SK-N-MC (cell line): ENCODE measurements at regions not wholly inside any gene's neighbourhood (a gene's known extent, or its start where the extent isn't known, plus 50 kb on each side); places are given as distances from the start of the nearest gene placed in this dataset.

Source experiments
- DNase-seq: peaks from one replicate; pipeline ENCODE4 v3.0.0-alpha.2; 2011; ENCODE audit warnings: low read depth, low spot score
- H3K27ac ChIP-seq: fragments of 200-600 bp; sonication (generic); 2 replicates; pipeline ENCODE4 v1.5.1; 2016; ENCODE audit warnings: mixed run types
- H3K36me3 ChIP-seq: fragments of 200-600 bp; sonication (generic); 2 replicates; pipeline ENCODE4 v1.6.1; 2017; ENCODE audit warnings: antibody characterized with exemption, low read length, mixed read lengths; ENCODE audit not compliant: insufficient read depth
- H3K4me3 ChIP-seq: fragments of 200-600 bp; sonication (generic); 2 replicates; pipeline ENCODE4 v1.5.1; 2016
- H3K9ac ChIP-seq: fragments of 200-600 bp; sonication (generic); 2 replicates; pipeline ENCODE4 v1.8.0; 2017; ENCODE audit warnings: mixed run types, mixed read lengths; ENCODE audit not compliant: insufficient read length
- H3K9me3 ChIP-seq: fragments of 200-600 bp; sonication (generic); 2 replicates; pipeline ENCODE4 v1.6.1; 2017; ENCODE audit warnings: low read depth, mild to moderate bottlenecking, antibody characterized with exemption, low read length, moderate library complexity, mixed read lengths
- EZH2 ChIP-seq: fragments of 200-600 bp; sonication (generic); IDR thresholded peaks from one replicate; pipeline ENCODE4 v1.6.1; 2017; ENCODE audit warnings: antibody characterized with exemption
- FOXP2 ChIP-seq: optimal IDR thresholded peaks from 2 replicates; pipeline ENCODE3; 2011; ENCODE audit warnings: mild to moderate bottlenecking, moderate library complexity; ENCODE audit not compliant: insufficient read depth; ENCODE audit errors: extremely low read length, control extremely low read depth
- POLR2AphosphoS5 ChIP-seq: IDR thresholded peaks from 2 replicates; pipeline ENCODE4 v1.6.1; 2012; ENCODE audit warnings: mild to moderate bottlenecking, low read depth, low read length, borderline replicate concordance

DNA sequence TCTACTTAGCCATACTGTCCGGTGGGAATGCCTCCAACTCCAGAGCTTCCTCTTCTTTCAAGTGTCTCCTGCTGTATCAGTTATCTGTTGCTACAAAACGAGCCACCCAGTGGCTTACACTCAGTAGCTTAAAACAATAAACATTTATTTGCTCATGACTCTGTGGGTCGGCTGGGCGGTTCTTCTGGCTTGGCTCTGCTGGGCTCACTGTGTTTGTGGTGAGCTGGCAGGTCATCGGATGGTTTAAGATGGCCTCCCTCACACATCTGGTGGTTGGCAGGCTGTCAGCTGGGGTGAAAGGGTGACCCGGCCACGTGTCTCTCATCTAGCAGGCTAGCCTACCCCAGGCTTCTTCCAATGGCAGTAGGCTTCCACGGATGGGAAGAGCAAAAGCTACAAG, 122.4 kb upstream of the SLC1A4 start:
- Histone ChIP-seq H3K4me3 (no peak overlapping the region), H3K9me3 (no peaks in the 10 kb centered on the region), H3K27ac (no peak overlapping the region), H3K36me3 (no peaks in the 10 kb centered on the region), H3K9ac (no peak overlapping the region)
- TF ChIP-seq EZH2 (no peak), FOXP2 (no peak), POLR2AphosphoS5 (no peak)
- no peak for DNase-seq

DNA sequence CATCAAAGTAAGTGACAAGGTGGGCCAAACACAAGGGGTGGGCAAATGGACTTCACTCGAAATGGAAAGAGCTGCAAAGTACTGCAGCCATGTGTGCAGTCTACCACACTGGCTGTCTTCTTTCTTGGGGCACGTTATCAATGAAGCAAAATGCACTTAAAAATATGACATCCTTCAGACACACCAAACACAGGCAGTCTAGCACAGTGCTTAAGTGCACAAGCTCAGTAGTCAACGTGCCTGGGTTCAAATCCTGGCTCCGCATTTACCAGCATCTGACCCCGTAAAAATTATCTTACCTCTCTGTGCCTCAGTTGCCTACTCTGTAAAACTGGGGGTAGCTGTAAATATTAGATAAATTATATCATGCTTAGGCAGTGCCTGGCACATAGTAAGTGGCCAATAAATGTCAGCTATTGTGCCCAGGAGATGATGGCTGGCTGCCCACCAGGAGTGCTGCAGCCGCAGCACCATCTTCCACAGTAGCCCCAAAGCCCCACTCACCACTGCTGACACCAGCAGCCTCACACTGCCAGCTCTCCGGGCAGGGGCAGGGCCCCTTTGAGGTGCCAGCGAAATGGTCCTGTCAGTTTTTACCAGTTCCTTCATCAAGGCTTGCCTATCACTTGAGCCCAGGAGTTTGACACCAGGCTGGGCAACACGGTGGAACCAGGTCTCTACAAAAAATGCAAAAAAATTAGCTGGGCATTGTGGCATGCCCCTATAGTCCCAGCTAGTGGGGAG, 121.8 kb upstream of the SLC1A4 start:
- Histone ChIP-seq H3K9ac (no peak overlapping the region), H3K4me3 (no peak overlapping the region), H3K36me3 (no peaks in the 10 kb centered on the region), H3K9me3 (no peaks in the 10 kb centered on the region), H3K27ac (no peak overlapping the region)
- no peak for DNase-seq
- TF ChIP-seq FOXP2 (no peak), EZH2 (no peak), POLR2AphosphoS5 (no peak)

DNA sequence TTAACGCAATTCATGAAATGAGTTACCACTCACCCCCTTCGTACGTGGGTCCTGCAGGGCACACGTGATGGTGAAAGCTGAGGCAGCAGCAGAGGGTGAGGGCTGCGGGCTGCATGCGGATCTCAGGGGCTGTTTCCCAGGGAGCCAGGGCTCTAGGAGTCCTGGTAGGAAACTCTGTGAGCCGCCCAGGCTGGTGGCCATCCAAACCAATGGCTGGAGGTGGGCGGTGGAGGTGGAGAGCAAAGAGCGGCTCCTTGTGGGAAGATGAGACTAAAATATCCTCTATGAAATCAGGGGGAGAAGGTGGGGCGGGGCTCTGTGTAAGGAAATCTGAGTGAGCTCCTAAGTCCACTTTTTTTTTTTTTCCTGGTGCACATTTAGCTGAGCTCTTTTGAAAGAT, 120.1 kb upstream of the SLC1A4 start:
- DNase-seq: no peak
- Histone ChIP-seq H3K9ac (no peak overlapping the region), H3K9me3 (no peaks in the 10 kb centered on the region), H3K27ac (no peak overlapping the region), H3K4me3 (no peak overlapping the region), H3K36me3 (no peaks in the 10 kb centered on the region)
- TF ChIP-seq POLR2AphosphoS5: no peak
- no peak for TF ChIP-seq FOXP2
- TF ChIP-seq EZH2: no peak

DNA sequence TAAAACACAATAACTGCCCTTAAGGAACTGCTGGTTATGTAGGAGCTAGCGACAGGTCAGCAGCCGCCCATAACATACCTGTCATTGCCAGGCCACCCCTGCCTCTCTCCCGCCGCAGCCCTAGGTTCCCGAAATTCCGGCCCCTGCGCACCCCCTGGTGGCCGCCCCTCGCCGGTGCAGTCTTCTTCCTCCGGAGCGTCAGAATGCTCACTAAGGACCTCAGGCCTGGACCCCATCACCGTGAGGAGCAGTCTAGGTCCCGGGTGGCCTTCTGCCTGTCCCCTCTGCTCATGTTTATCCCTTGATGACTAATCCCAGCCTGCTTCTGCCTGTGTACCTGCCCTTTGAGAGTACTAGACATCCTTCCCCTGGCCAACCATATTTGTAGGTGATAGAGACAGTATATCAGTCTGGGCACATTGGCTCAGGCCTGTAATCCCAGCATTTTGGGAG, 115.7 kb upstream of the SLC1A4 start:
- Histone ChIP-seq H3K9ac (no peak overlapping the region), H3K4me3 (no peak overlapping the region), H3K9me3 (no peaks in the 10 kb centered on the region), H3K27ac (no peak overlapping the region), H3K36me3 (no peaks in the 10 kb centered on the region)
- TF ChIP-seq POLR2AphosphoS5: no peak
- no peak for TF ChIP-seq FOXP2
- TF ChIP-seq EZH2: no peak
- DNase-seq: no peak

DNA sequence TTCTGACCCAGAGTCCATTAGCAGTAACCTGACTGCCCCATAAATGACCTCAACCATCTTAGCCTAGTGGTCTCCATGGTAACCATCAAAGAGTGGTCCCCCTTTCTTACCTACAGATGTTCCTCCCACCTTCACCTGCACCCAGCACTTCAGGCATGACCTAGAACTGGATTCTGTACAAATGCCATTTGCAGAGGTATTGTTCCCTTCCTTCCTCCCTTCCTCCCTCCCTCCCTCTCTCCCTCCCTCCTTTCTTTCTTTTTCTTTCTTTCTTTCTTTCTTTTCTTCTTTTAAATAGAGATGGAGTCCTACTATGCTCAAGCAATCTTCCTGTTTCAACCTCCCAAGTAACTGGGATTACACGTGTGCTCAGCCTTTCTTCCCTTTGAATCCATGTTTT, 114.6 kb upstream of the SLC1A4 start:
- no peak overlapping the region for H3K27ac ChIP-seq

DNA sequence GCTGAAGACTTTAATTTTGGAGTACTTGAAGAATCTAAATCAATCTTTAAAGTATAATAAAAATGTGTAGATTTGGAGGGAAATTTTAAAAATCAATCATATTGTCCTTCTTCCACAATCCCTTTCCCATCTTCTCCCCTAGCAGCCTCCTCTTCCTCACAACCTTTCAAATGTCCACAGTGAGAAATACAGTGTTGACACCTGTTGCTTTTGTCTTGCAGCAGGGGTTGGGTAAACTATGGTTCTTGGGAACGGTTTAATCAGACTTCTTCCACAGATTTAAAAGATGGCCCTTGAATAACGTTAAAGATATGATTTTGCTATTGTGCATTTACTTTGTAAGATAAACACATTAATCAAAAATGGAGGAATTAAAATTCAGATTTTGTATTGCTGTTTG, 113.8 kb upstream of the SLC1A4 start:
- no peak for DNase-seq
- H3K36me3 ChIP-seq: no peaks in the 10 kb centered on the region

More for the DNA sequence above, 114.6 kb upstream of the SLC1A4 start:
- TF ChIP-seq POLR2AphosphoS5: no peak
- no peak for TF ChIP-seq FOXP2
- TF ChIP-seq EZH2: no peak
- no peak for DNase-seq
- Histone ChIP-seq H3K36me3 (no peaks in the 10 kb centered on the region), H3K9me3 (no peaks in the 10 kb centered on the region), H3K9ac (no peak overlapping the region), H3K4me3 (no peak overlapping the region)

DNA sequence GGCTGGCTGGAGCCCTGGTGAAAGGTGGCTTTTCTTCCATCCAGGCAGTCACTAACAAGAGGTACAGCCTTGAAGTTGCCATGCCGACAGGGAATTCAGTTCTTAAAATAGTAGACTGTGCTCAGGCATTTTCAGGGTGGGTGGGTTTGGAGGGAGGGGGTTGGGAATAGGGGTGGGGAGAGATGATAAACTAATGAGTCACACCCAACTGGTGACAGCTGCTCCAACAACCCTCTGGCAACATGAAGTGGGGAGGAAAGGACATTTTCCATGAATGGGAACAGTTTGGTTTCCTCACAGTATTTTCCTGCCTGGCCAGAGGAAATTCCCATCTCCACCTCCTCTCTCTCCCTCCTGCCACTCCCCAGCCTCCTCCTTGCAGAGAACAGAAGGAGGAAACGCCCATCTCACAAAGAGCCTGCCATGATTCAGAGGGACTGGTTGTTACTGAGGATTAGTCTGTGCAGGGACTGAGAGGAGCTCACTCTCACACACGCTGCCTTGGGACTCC, 113.0 kb upstream of the SLC1A4 start:
- Histone ChIP-seq H3K27ac (no peak overlapping the region), H3K9me3 (no peaks in the 10 kb centered on the region), H3K36me3 (no peaks in the 10 kb centered on the region), H3K4me3 (no peak overlapping the region), H3K9ac (no peak overlapping the region)
- no peak for DNase-seq
- TF ChIP-seq EZH2: no peak
- TF ChIP-seq FOXP2: no peak

More for the DNA sequence above, 113.8 kb upstream of the SLC1A4 start:
- no peaks in the 10 kb centered on the region for H3K9me3 ChIP-seq
- H3K4me3 ChIP-seq: no peak overlapping the region
- H3K9ac ChIP-seq: no peak overlapping the region
- no peak overlapping the region for H3K27ac ChIP-seq
- no peak for TF ChIP-seq FOXP2
- TF ChIP-seq EZH2: no peak
- no peak for TF ChIP-seq POLR2AphosphoS5

DNA sequence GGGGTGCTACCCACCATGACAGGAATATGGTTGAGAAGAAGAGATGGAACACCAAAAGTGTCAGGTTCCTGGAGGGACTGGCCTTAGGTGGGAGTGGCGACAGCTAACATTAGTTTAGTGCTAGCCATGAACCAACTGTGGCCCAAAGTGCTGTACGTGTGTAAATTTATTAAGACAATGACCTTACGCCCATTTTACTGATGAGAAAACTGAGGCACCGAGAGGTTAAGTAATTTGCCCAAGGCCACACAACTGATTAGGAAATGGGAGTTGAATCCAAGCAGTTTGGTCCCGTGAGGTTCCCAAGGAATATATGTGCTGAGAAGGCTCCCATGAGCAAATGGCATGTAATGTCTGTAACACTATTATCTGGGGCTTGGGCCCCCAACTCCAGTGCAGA, 109.5 kb upstream of the SLC1A4 start:
- Histone ChIP-seq H3K27ac (no peak overlapping the region), H3K36me3 (no peaks in the 10 kb centered on the region), H3K4me3 (no peak overlapping the region), H3K9me3 (no peaks in the 10 kb centered on the region), H3K9ac (no peak overlapping the region)
- DNase-seq: no peak
- TF ChIP-seq FOXP2 (no peak), EZH2 (no peak), POLR2AphosphoS5 (no peak)
